ENCODE measurements at regions not wholly inside any gene's neighbourhood (a gene's known extent, or its start where the extent isn't known, plus 50 kb on each side); places are given as distances from the start of the nearest gene placed in this dataset.

- RAD21 ChIA-PET (ENCODE audit: low non-redundant PET in 1 of 2, low total read pairs in 2 of 2, uncharacterized antibody in 2 of 2, unreplicated experiment in 2 of 2): no interaction called here
Measured at GRCh38 chr14:104386151-104386841, 193.3 kb upstream of the C14orf180 start.

More at GRCh38 chr14:104386151-104386841, 193.3 kb upstream of the C14orf180 start:
- Histone ChIP-seq H2AFZ (ENCODE audit: low read depth, low read length, poor library complexity, severe bottlenecking) (no peak overlapping the region), H3K4me3 (replicated peaks in 1 of 2; ENCODE audit: low read depth in 1 of 2, low read length in 2 of 2) (no peak overlapping the region), H3K27ac (ENCODE audit: low read depth, low read length) (no peak overlapping the region), H3K9me2 (ENCODE audit: insufficient read depth) (no peaks in the 10 kb centered on the region), H4K20me1 (ENCODE audit: insufficient read depth) (no peaks in the 10 kb centered on the region), H3K36me3 (ENCODE audit: control insufficient read depth in 1 of 2, insufficient read depth in 2 of 2, low read length in 2 of 2) (no peaks in the 10 kb centered on the region), H3K9ac (ENCODE audit: low read length) (no peak overlapping the region), H3K27me3 (ENCODE audit: insufficient read depth, low read length) (0 out of 2 replicates have a peak, but pooled peaks cover 4% of the 10 kb centered on the region), H3K4me2 (ENCODE audit: low read length) (no peak overlapping the region), H3K9me3 (ENCODE audit: control insufficient read depth in 1 of 2, insufficient read depth in 1 of 2, low read depth in 1 of 2, low read length in 2 of 2) (no peaks in the 10 kb centered on the region), H3K79me2 (ENCODE audit: insufficient read depth, low read length) (no peaks in the 10 kb centered on the region), H3K4me1 (ENCODE audit: control insufficient read depth in 1 of 2, insufficient read depth in 2 of 2, low read length in 2 of 2) (no peaks in the 10 kb centered on the region)
- POLR2A ChIA-PET: no interaction called here
- TF ChIP-seq YY1 (IDR thresholded peaks at IDR 0.05; ENCODE audit: extremely low read depth, insufficient replicate concordance, low read depth, low read length) (no peak), REST (IDR thresholded peaks at IDR 0.05; ENCODE audit: low read depth) (no peak), SIN3A (IDR thresholded peaks at IDR 0.05; ENCODE audit: low read depth) (no peak), ELF1 (IDR thresholded peaks at IDR 0.05; ENCODE audit: borderline replicate concordance, low read depth) (no peak), POLR2A (IDR thresholded peaks at IDR 0.05; ENCODE audit: borderline replicate concordance, extremely low read depth, insufficient read depth, insufficient read length) (no peak), ZFX (IDR thresholded peaks at IDR 0.05) (no peak), FOSL1 (IDR thresholded peaks at IDR 0.05; ENCODE audit: low read depth) (no peak), JUND (IDR thresholded peaks at IDR 0.05) (no peak), MAX (IDR thresholded peaks at IDR 0.05) (no peak), CTCF (IDR thresholded peaks at IDR 0.05 in 2 of 3, conservative IDR thresholded peaks at IDR 0.05 in 1 of 3; ENCODE audit: borderline replicate concordance in 1 of 3, insufficient read depth in 1 of 3, low read depth in 2 of 3, low read length in 2 of 3) (no peak), ZBTB33 (IDR thresholded peaks at IDR 0.05; ENCODE audit: extremely low read depth, insufficient replicate concordance, low read length) (no peak), EZH2 (IDR thresholded peaks at IDR 0.05) (no peak), SRF (IDR thresholded peaks at IDR 0.05; ENCODE audit: low read depth) (no peak), ZNF274 (IDR thresholded peaks at IDR 0.05; ENCODE audit: low read depth, low read length) (no peak), EZH2phosphoT487 (IDR thresholded peaks at IDR 0.05; ENCODE audit: borderline replicate concordance) (no peak), EGR1 (IDR thresholded peaks at IDR 0.05; ENCODE audit: low read depth) (no peak)
- ATAC-seq: no peak
- CTCF ChIA-PET: no interaction called here
- intact Hi-C loops (cut with micrococcal nuclease): no loop called here
- no peak for DNase-seq (ENCODE audit: low read depth, low spot score)
- no TSS peak for BruUV-seq (replicated peaks)
